Cardiac fibroblast (primary cell): ENCODE measurements at regions not wholly inside any gene's neighbourhood (a gene's known extent, or its start where the extent isn't known, plus 50 kb on each side); places are given as distances from the start of the nearest gene placed in this dataset.

Experiments used
- DNase-seq, 2 donors: peaks; one replicate each; pipeline versions ENCODE4 v3.0.0 to v3.0.0-alpha.2; 2010; ENCODE audit warnings: low read depth in 2 of 2
- H3K4me3 ChIP-seq, 2 donors: replicated peaks in 1 of 2; 1 replicate in 1 of 2; 2 replicates in 1 of 2; pipeline ENCODE4 v1.5.1; 2011; ENCODE audit warnings: low read depth in 2 of 2, low read length in 2 of 2, mild to moderate bottlenecking in 2 of 2, moderate library complexity in 1 of 2
- CTCF ChIP-seq: IDR thresholded peaks from one replicate; pipeline ENCODE4 v1.5.1; 2011; ENCODE audit warnings: low read depth, mild to moderate bottlenecking, low read length, inconsistent platforms

GRCh38 chr3:82031596-82031995 is 270.2 kb upstream of the GBE1 start:
- TF ChIP-seq CTCF = no peak
- no peak overlapping the region for H3K4me3 ChIP-seq
- DNase-seq = no peak

- no peak overlapping the region for H3K4me3 ChIP-seq
- DNase-seq = no peak
- no peak for TF ChIP-seq CTCF
Measured at GRCh38 chr3:82030916-82031315, 269.5 kb upstream of the GBE1 start.

- no peak overlapping the region for H3K4me3 ChIP-seq
- DNase-seq = no peak
- TF ChIP-seq CTCF = no peak
Measured at GRCh38 chr3:82022836-82023235, 261.4 kb upstream of the GBE1 start.

- no peak for DNase-seq
- TF ChIP-seq CTCF = no peak
- H3K4me3 ChIP-seq = no peak overlapping the region
Measured at GRCh38 chr3:82020282-82020681, 258.8 kb upstream of the GBE1 start.

- DNase-seq = no peak
- no peak overlapping the region for H3K4me3 ChIP-seq
- no peak for TF ChIP-seq CTCF
Measured at GRCh38 chr3:82015241-82015640, 253.8 kb upstream of the GBE1 start.

GRCh38 chr3:82012775-82013174 is 251.3 kb upstream of the GBE1 start:
- peak; percentile 36 for TF ChIP-seq CTCF
- no peak overlapping the region for H3K4me3 ChIP-seq
- peak in 1 of 2 donors; percentile 14 for DNase-seq

GRCh38 chr3:82011336-82011735 is 249.9 kb upstream of the GBE1 start:
- TF ChIP-seq CTCF = no peak
- DNase-seq = peak in 1 of 2 donors; percentile 8
- H3K4me3 ChIP-seq = no peak overlapping the region
